GM12891 (cell line): ENCODE measurements at regions not wholly inside any gene's neighbourhood (a gene's known extent, or its start where the extent isn't known, plus 50 kb on each side); places are given as distances from the start of the nearest gene placed in this dataset.
A peak's percentile ranks its signal among the peaks of the same experiment; 100 is the strongest.

Experiments used
- POLR2A ChIP-seq: IDR thresholded peaks from 2 replicates; pipeline ENCODE4 v1.6.1; 2011; ENCODE audit warnings: low read depth, low read length, control low read depth
- POLR2AphosphoS5 ChIP-seq: IDR thresholded peaks from 2 replicates; pipeline ENCODE4 v1.6.1; 2011; ENCODE audit warnings: low read depth, low read length, control low read depth
- SPI1 ChIP-seq: IDR thresholded peaks from 2 replicates; pipeline ENCODE4 v1.6.1; 2011; ENCODE audit warnings: low read depth, low read length, control low read depth
- TAF1 ChIP-seq: IDR thresholded peaks from 2 replicates; pipeline ENCODE4 v1.6.1; 2011; ENCODE audit warnings: low read depth, low read length, control low read depth

DNA sequence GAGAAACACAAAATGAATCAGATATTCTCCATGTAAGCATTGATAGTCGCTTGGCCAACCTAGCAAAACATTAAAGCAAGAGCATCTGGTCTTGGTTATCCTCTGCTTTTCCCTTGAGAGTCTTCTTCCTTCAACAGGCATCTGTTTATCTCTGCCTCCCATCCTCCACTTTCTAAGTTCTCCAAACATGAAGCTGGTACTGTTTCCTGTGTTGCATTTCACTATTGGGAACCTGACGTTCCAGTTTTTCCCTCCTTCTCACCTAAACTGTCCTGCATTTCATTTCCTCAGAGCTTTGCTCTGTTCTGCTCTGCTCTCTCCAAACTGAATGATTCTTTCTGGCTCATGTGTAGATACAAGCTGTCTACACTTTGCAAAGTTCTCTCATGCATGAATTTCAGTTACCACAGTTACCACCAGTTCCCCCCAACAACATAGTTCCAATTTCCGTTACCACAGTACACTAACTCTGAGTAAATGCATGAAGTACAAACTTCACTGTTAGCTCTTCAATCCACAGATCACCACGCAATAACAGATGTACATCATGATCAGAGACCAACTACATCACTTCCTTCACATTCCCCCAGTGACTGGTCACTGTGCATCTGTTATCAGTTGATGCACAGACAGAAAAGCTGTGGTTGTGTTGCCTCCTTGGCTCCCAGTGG is 86.7 kb upstream of the F13A1 start:
- TF ChIP-seq POLR2A = peak; percentile 50
- TF ChIP-seq POLR2AphosphoS5 = no peak
- TF ChIP-seq TAF1 = 0 out of 2 replicates have a peak, but pooled peaks have one; percentile 13
- peak; percentile 71 for TF ChIP-seq SPI1
